GM19043 (cell line): ENCODE measurements at regions not wholly inside any gene's neighbourhood (a gene's known extent, or its start where the extent isn't known, plus 50 kb on each side); places are given as distances from the start of the nearest gene placed in this dataset.

ENCODE experiments used
- ATAC-seq: cut with Tn5 transposase; IDR thresholded peaks from one replicate; pipeline ENCODE4 v1.9.1; 2021; ENCODE audit warnings: low read depth; ENCODE audit not compliant: unreplicated experiment

DNA sequence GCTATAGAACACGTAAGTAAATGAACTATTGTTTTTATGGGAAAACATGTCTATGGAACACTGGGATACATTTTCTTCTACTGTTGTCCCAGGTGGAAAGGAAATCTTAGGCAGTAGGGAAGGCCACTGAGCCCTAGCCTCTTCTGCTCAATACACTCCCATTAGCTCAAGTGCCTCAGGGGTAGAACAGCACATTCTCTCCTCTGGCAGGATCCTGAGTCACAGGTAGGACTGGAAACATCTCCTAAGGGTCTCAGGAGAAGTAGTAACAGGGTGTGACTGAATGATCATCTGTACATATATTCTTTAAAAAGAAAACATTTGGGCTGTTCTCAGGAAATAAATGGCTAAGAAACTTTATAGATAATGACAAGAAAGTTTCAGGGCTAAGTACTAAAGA lies 175.6 kb upstream of the ESRRG start:
- ATAC-seq = no peak

DNA sequence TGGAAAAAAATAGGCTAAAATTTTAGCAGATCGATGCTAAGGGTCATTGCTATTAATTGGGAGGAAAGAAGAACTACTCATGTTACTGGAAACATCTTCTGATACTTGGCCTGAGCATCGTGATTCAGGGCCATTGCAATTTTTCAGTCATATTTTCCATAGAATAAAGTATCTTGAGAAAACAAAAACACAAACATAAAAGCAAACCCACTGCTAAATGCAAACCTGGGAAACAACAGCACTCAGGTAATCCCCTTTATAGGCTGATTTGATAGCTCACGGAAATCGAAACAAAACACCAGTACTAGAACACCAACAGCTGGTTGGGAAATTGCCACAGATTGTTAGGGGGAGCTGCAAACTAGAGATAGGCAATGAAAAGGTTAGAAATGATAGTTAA lies 172.9 kb upstream of the ESRRG start:
- no peak for ATAC-seq

DNA sequence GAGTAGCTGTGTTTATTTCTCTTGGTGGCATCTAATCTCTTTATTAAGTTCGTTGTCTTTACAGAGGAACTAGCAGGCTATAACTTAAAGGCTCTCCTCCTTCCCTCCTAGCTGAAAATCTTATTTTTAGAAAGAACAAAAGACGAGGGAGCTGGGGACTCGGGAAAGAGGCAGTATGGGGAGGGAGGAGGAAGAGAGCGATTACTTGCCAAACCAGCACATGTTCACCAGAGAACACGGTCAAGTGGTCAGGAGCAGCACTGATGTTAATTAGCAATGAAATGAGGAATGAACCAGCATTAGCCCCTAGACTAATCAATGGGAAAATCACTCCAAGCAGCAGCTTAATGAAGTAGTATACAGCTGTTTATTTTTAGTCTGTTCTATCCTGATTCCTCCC lies 171.3 kb upstream of the ESRRG start:
- no peak for ATAC-seq

DNA sequence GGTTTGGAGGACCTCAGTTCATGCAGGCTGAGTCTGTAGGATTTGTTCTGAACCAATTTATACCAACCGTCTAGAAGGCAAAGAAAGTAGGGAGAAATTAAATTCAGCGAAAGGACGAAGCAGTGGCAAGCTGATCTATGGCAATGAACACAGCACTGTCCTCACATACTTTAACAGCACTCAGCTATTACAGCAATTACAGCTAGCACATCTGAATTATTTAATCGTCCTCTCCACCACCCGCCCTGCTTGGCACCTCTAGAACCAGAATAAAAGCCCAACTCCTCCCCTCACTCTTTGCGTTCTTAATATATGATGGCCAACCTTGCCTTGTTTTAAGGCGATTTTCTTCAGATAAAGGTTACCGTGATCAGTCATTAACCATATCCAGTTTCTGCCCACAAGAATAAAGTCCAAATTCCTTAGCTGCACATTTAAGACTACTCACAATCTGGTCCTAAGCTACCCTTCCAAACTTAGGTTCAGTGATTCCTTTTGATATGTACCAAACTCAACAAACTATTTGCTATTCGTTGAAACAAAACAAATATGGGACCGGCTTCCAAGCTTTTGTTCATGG lies 169.4 kb upstream of the ESRRG start:
- ATAC-seq = no peak

DNA sequence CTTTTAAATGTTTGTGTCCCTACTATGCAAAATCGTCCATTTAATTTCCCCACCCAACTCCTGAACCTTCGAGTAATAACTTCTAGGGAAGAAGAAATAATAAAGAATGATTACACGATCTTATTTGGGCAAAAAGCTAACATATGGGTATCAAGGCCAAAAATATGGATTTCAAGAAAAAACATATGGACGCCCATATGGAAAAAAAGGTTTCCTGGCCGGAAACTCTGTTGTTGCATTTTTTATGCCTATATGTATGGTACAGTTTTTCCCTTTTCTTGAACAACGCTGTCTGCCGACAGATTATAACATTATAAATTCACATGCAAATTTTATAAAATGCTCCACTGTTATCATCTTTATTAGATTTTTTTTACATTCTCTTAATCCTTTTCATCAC lies 167.6 kb upstream of the ESRRG start:
- ATAC-seq = no peak

DNA sequence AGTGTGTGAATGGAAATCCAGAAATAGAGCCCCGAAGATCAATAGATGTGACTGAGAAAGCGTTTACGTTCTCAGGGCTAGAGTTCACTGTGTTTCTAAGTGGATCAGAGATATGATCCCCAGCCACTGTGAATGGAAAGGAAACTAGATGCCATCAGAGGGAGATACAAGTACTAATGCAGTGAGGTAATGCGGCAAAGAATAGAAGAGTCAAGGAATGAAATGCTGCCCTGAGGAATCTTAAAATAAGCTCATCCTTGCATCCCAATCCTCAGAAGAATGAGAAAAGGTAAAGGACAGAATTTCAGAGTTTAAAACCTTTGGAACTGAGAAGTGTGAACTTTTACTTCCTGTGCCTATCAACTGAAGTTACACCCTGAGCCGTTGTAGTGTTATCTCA lies 165.5 kb upstream of the ESRRG start:
- no peak for ATAC-seq

DNA sequence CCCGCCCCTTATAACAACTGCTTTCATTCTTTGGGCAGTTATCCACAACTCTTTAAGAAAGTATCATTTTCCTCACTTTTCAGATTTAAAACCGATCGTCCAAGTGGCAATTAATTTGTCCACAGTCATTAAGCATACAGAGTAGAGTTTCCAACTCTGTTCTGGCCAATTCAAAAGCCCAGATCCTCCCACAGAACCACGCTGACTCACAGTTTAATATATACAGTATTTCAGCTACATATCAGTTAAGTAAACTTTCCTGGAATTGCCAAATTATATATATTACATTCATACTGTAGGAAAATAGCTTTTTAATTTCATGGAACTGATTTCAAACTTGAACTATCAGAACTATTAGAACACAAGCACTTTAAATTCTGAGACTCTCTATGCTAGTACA lies 163.8 kb upstream of the ESRRG start:
- ATAC-seq = no peak

DNA sequence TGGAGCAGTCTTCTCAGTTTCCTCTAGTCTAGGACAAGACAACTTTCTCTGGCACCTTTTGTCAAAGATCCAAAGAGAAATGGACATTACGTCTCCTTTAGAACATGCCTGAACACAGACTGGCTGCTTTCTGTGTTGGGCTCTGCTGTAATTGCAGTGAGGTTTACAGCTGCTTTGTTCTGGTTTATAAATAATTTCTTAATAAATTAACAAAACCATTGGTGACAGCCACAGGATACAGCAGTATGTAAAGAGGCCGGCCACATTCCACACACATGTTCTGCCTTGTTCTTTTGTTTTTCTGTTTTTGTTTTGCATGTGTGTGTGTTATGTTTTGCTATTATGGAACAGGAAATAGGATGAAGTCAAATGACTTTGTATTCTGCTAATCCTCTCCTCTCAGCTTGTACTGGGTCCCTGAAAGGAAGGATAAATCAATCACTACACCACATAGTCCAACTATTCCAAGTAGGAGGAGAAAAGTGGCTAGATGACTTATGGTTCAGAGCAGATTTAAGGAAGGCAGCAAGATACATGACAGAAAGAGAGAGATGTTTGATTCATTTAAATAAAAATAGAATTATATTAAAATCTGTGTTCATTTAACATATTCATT lies 161.5 kb upstream of the ESRRG start:
- no peak for ATAC-seq

DNA sequence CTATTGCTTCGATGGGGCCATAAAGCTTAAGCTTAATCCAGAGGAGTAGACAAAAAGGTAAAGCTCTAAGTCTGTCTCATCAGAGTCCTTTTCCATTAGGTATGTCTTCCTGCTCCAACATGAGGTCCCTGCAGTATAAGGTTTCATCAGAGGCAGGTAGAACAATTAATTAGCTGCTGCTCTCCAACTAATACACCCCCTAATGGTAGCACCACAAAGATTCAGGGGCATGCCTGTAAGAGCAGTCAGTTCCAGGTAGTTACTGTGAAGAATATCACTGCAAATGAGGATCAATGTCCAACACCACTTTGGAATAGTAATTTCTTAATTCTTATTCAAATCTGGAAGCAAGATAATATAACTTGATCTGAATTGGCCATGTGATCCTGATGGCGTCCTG lies 160.3 kb upstream of the ESRRG start:
- ATAC-seq = no peak

DNA sequence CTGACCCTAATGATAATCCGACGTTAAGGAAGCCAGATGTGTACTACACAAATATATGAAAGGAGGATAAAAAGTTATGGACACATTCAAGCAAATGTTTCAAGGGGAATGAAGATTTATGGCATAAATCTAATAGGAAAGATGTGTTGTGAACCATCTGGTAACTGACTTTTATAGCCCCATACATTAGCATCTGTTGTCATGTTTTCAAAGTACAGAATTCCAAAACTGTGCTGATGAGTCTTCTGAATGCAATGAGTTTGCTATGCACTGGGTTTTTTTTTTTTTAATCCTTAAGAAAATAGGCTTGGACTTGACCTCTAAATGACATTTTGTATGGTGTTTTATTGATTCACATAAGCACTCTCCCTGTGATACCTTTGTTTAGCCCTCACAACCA lies 158.5 kb upstream of the ESRRG start:
- ATAC-seq = no peak

DNA sequence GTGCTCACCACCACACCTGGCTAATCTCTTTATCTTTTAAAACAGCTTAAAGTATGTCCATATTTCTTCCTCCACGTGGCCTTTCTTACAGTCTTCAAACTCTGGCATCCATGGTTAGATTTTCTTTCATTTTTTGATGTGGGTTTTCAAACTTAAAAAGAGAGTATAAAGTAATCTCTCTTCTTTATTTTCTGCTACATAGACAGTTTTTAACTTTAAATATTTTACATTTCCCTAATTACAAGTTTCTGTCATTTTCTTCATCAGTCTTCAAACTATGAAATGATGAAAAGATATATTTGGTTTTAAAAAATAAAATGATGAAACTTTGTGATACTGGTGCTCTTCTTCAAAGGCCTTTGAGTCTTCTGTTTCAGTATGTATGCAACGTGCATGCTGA lies 143.5 kb upstream of the ESRRG start:
- no peak for ATAC-seq

DNA sequence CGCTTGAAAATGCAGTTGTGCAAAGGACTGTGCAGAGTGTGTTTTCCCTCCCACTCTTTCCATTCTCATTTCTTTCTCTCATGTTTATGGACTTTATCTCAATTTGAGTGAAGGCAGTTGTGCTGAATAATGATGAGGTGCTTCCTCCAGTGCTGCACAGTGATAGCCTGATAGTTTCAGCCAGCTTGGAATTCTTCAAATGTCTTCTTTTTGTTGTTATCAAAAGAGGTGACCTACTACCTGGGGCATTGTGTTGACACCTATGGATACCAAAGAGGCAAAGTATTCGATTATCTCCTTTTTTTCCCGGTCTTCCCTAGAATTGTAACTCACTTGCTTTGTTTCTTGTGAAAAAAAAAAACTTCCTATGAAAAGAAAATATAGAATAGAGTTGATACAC lies 132.6 kb upstream of the ESRRG start:
- ATAC-seq = no peak

DNA sequence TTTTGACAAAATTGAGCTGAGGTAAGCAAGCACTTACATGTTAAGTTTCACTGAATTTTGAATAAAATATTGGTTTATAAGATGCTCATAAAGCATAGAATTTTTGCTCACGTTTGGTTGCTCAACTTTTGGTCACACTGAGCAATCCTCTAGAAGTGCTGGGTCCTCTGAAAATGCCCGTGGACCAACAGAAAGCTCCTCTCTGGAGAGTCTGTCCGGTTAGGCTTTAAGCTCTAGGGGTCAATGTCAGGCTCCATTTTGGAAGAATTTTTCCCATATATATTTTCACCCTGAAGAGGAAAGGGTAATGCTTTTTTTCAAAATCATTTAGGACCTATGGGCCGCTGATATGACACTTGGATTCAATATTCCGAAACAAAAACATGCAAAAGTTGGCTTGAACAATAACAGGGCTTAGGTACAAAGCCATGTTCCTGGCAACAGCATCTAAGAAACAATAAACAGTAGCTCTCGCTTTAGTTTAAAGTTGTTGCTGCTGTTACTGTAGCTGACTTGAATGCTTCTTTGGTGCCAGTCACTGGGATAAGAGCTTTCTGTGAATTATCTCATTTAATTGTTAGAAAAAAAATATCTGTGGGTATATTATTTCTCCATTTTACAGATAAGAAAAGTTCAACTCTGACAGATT lies 131.7 kb upstream of the ESRRG start:
- ATAC-seq = no peak

DNA sequence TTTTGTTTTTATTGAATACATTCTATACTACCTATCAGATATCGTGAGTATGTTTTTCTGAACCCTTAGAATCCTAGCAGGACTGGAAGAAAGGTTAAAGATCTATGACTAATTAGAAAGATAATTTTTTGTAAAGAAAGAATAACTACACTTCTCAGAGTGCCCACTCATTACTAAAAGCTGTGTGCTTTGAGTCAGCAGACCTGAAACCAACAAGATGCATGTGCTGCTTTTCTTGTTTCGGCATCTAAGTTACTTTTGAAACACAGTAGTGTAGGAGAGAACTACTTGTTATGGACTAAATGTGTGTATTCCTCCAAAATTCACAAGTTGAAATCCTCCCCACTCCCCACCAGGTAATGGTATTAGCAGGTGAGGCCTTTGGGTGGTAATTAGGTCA lies 127.8 kb upstream of the ESRRG start:
- no peak for ATAC-seq

DNA sequence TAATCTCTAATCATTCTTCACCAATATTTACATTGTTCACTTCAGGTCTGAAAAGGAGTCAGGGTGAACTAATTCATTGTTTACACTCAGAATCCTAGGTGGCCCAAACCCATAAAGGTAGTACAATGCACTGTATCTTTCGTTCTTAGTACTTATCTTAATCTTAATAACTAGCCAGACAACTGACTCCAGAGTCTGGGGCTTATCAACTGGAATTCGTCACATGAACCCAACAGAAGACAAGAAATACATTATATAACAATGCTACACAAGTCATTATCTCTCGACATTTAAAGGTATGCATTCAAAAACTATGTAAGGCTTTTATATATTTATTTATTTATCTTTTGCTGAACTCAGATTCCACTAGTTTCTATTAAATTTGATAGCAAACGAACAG lies 125.9 kb upstream of the ESRRG start:
- no peak for ATAC-seq

DNA sequence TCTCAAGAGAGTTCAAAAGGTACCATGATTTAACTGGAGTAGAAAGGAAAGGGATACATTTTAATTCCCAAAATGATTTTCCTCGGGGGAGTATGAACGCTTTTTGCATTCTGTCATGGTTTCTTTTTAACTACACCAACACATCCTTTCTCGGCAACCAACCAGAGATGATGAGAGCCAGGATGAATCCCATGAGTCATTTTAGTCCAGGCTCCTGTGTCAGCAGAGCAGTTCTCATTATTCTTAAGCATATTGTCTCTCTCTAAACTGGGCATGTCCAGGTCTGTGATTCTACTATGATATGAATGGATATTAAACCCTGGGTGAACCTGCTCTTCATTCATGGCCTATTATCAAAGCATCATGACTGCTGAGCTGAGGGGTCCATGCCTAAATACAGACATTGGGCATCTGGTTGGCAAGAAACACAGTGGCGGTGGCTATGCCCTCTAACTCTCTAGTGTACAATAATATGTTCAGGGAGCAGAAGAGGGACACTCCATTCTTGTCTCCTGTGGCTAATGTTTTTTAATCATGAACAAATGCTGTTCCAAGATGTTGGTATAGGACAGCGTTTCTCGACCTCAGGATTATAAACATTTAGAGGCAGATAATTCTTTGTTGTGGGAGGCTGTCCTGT lies 124.3 kb upstream of the ESRRG start:
- ATAC-seq = no peak

DNA sequence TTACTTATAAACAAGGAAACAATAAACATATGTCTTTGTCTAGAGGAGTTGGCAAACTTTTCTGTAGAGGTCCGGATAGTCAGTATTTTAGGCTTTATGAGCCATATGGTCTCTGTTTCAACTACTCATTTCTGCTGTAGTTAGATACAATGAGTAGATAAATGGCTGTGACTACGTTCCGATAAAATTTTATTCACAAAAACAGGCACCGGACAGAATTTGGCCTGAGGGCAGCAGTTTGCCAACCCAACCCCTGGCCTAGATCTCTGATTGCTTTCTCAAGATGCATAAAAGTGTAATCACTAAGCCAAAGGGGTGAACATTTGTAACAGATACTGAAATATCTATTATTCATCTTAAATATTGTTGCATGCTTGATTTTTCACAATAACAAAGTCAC lies 123.1 kb upstream of the ESRRG start:
- no peak for ATAC-seq

DNA sequence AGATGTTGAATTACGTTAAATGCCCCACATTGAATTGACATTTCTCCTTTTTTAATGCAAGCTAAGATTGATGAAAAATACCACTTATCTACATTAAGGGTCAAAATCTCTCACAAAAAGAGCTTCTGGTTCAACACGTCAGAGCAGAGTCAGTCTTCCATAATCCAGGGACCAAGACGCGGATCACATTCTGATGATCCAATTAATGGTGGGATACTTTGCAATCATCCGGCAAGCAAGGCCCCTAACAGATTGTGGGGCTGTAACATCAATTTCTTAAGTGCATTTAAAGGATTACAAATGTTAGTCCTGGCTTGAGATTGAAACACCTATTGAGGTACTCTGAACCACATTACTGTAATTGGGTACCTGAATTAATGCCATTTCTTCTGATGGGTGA lies 120.2 kb upstream of the ESRRG start:
- ATAC-seq = no peak

DNA sequence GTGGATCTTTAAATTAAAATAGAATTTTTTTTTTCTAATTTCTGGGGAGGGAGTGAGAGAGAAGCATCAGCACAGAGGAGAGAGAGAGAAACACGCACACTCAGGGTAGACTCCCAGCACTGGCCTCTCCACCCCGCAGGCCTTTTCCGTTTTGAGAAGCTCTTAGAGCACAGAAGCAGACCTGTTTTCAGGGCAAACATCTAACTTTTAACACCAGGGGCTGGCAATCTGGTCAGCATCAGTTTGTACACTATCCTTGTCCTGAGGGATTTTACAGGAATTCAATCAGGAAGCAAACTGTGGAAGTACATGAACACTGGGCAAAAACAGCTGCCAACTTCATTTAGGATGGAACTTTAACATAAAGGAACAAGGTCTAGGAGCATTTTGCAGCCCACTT lies 117.9 kb upstream of the ESRRG start:
- no peak for ATAC-seq

DNA sequence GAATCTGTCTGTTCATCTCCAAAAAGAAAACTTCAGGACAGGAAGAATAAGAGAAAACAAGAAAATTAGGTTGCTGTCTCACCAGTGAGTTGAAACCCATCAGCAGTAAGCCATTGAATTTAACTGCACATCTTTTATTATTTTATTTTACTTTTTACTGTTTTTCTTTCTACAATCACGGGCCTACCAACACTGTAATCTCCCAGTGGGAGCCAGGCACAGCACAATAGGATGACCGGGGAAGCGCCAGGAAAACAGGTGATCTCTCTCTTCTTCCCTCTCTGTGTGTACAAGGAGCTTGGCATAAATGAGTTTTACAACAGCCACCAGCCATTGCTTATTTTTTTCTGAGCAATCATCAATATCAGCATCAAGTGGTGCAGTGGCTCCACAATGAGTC lies 113.1 kb upstream of the ESRRG start:
- no peak for ATAC-seq

DNA sequence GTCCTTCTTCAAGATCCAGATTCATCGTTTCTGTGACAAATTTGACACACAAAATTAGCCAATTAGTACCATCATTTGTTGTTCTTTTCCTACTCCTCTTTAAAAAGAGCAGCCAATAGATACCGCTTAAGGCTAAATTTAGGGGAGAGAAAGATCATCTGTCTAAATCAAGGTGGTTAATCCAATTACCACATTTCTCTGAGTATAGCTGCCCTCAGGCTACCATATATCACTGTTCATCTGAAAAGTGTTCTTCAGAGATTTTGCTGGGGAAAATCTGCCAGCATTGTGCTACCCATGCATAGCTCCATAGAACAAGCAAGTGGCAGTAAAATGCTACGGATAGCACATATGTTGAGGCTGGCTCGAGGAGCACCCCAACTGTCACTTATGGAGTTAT lies 110.3 kb upstream of the ESRRG start:
- ATAC-seq = no peak

DNA sequence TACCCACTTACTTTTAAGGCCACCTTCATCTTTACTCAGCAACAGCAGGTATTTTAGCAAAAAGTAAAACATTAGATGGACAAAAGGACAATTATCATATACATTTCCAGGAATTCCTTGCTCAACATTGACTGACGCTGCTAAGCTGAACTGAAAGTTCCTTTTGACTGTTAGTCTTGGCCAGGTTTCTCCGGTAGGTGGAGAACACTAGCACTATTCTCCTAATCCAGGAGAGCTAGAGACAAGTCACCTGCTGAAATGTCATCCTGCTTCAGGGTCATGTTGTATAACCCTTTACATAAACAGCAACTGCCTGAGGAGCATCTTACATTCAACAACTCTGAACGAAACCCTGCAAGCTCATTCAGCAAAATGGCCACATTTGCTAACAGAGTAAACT lies 109.0 kb upstream of the ESRRG start:
- ATAC-seq = no peak
